ENCODE measurements at regions not wholly inside any gene's neighbourhood (a gene's known extent, or its start where the extent isn't known, plus 50 kb on each side); places are given as distances from the start of the nearest gene placed in this dataset.
A peak's percentile ranks its signal among the peaks of the same experiment; 100 is the strongest.

GRCh38 chr2:56108806-56109205, 75.0 kb upstream of the CCDC85A start:
- dilution Hi-C loops (cut with MboI; ENCODE audit: extremely low pct_ligation_motif_present, low sequenced_read_pairs) = no loop called here
- Histone ChIP-seq H3K4me1 (ENCODE audit: control insufficient read depth, extremely low read depth, insufficient read depth, low read length) (no peaks in the 10 kb centered on the region), H3K9me1 (ENCODE audit: control insufficient read depth, extremely low read depth, insufficient read depth, low read length) (no peaks in the 10 kb centered on the region), H3K27ac (ENCODE audit: control insufficient read depth, insufficient read depth, low read length) (no peak overlapping the region), H3K79me2 (ENCODE audit: control insufficient read depth, insufficient read depth, low read length) (no peaks in the 10 kb centered on the region), H3K36me3 (ENCODE audit: control insufficient read depth in 2 of 2, extremely low read depth in 1 of 2, insufficient read depth in 2 of 2, low read length in 2 of 2) (no peaks in the 10 kb centered on the region), H4K20me1 (ENCODE audit: control insufficient read depth, extremely low read depth, insufficient read depth, low read length) (no peaks in the 10 kb centered on the region), H3K4me2 (ENCODE audit: control insufficient read depth, extremely low read depth, insufficient read depth, low read depth, low read length) (no peak overlapping the region), H2AFZ (ENCODE audit: control insufficient read depth, low read length) (no peak overlapping the region), H3K4me3 (ENCODE audit: control insufficient read depth in 2 of 3, extremely low read depth in 1 of 3, insufficient read depth in 2 of 3, low read depth in 1 of 3, low read length in 3 of 3) (no peak overlapping the region), H3K9ac (ENCODE audit: control insufficient read depth, extremely low read depth, insufficient read depth, low read length) (no peak overlapping the region), H3K9me3 (ENCODE audit: control insufficient read depth, low read depth, low read length) (no peaks in the 10 kb centered on the region), H3K27me3 (ENCODE audit: control insufficient read depth, extremely low read depth, insufficient read depth, low read length) (no peaks in the 10 kb centered on the region)
- FAIRE-seq = no peak
- TF ChIP-seq EZH2 (IDR thresholded peaks at IDR 0.05; ENCODE audit: low read length) = no peak
- TF ChIP-seq, protein P1, sequence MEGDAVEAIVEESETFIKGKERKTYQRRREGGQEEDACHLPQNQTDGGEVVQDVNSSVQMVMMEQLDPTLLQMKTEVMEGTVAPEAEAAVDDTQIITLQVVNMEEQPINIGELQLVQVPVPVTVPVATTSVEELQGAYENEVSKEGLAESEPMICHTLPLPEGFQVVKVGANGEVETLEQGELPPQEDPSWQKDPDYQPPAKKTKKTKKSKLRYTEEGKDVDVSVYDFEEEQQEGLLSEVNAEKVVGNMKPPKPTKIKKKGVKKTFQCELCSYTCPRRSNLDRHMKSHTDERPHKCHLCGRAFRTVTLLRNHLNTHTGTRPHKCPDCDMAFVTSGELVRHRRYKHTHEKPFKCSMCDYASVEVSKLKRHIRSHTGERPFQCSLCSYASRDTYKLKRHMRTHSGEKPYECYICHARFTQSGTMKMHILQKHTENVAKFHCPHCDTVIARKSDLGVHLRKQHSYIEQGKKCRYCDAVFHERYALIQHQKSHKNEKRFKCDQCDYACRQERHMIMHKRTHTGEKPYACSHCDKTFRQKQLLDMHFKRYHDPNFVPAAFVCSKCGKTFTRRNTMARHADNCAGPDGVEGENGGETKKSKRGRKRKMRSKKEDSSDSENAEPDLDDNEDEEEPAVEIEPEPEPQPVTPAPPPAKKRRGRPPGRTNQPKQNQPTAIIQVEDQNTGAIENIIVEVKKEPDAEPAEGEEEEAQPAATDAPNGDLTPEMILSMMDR (optimal IDR thresholded peaks at IDR 0.05 in 1 of 3, IDR thresholded peaks at IDR 0.05 in 1 of 3, conservative IDR thresholded peaks at IDR 0.05 in 1 of 3; ENCODE audit: extremely low read depth in 1 of 3, insufficient read depth in 2 of 3, low read length in 3 of 3) = peak in 1 of 3 experiments; percentile 18
- DNase-seq (ENCODE audit: low read depth, low spot score) = no peak

- TF ChIP-seq, protein P1 (optimal IDR thresholded peaks at IDR 0.05 in 1 of 3, IDR thresholded peaks at IDR 0.05 in 1 of 3, conservative IDR thresholded peaks at IDR 0.05 in 1 of 3; ENCODE audit: extremely low read depth in 1 of 3, insufficient read depth in 2 of 3, low read length in 3 of 3) = no peak
- no peak overlapping the region for H2AFZ ChIP-seq (ENCODE audit: control insufficient read depth, low read length)
- no peaks in the 10 kb centered on the region for H4K20me1 ChIP-seq (ENCODE audit: control insufficient read depth, extremely low read depth, insufficient read depth, low read length)
- no peaks in the 10 kb centered on the region for H3K9me3 ChIP-seq (ENCODE audit: control insufficient read depth, low read depth, low read length)
- no peaks in the 10 kb centered on the region for H3K36me3 ChIP-seq (ENCODE audit: control insufficient read depth in 2 of 2, extremely low read depth in 1 of 2, insufficient read depth in 2 of 2, low read length in 2 of 2)
- H3K4me1 ChIP-seq (ENCODE audit: control insufficient read depth, extremely low read depth, insufficient read depth, low read length) = no peaks in the 10 kb centered on the region
- dilution Hi-C loops (cut with MboI; ENCODE audit: extremely low pct_ligation_motif_present, low sequenced_read_pairs) = no loop called here
- no peak overlapping the region for H3K4me3 ChIP-seq (ENCODE audit: control insufficient read depth in 2 of 3, extremely low read depth in 1 of 3, insufficient read depth in 2 of 3, low read depth in 1 of 3, low read length in 3 of 3)
- H3K27ac ChIP-seq (ENCODE audit: control insufficient read depth, insufficient read depth, low read length) = no peak overlapping the region
- H3K27me3 ChIP-seq (ENCODE audit: control insufficient read depth, extremely low read depth, insufficient read depth, low read length) = no peaks in the 10 kb centered on the region
- DNase-seq (ENCODE audit: low read depth, low spot score) (no peak), FAIRE-seq (no peak)
- H3K79me2 ChIP-seq (ENCODE audit: control insufficient read depth, insufficient read depth, low read length) = no peaks in the 10 kb centered on the region
- no peaks in the 10 kb centered on the region for H3K9me1 ChIP-seq (ENCODE audit: control insufficient read depth, extremely low read depth, insufficient read depth, low read length)
- H3K9ac ChIP-seq (ENCODE audit: control insufficient read depth, extremely low read depth, insufficient read depth, low read length) = no peak overlapping the region
- no peak overlapping the region for H3K4me2 ChIP-seq (ENCODE audit: control insufficient read depth, extremely low read depth, insufficient read depth, low read depth, low read length)
Measured at GRCh38 chr2:56109994-56110393, 73.8 kb upstream of the CCDC85A start.
